ENCODE measurements at regions not wholly inside any gene's neighbourhood (a gene's known extent, or its start where the extent isn't known, plus 50 kb on each side); places are given as distances from the start of the nearest gene placed in this dataset.

DNA sequence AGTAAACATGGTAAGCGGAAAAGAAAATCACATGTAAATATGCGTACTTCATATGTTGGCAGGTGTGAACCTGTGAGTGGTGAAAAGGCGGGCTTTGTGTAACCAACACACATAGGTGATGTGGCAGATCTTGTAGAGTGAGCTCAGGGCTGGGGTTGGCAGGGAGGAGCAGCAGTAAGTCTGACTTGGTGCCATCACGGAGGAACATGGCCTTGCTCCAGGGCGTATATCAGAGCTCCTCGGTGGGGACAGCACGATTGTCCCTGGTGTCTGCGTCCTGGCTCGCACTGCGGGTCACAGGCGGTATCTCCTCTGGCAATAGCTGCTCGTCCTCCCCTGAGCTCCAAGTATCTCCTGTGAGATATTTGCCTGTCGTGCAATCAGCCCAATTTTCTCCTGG, 733.6 kb downstream of the TRIML1 start:
- no peak for TF ChIP-seq POLR2A (IDR thresholded peaks at IDR 0.05)
- TF ChIP-seq CTCF (IDR thresholded peaks at IDR 0.05): no peak
- TF ChIP-seq EP300 (IDR thresholded peaks at IDR 0.05): no peak
